Smooth muscle cell (in vitro differentiated cells): ENCODE measurements at regions not wholly inside any gene's neighbourhood (a gene's known extent, or its start where the extent isn't known, plus 50 kb on each side); places are given as distances from the start of the nearest gene placed in this dataset.

ENCODE experiments used
- DNase-seq: peaks from one replicate; lab custom pipeline; 2025; ENCODE audit not compliant: unreplicated experiment; lab: John Stamatoyannopoulos, UW
- H2AFZ ChIP-seq: fragments of 200-600 bp; sonication (generic); 2 replicates; pipeline ENCODE4 v1.6.0; 2016; ENCODE audit warnings: antibody characterized with exemption, low read depth, mild to moderate bottlenecking
- H3F3A ChIP-seq: fragments of 200-600 bp; sonication (generic); 2 replicates; pipeline ENCODE4 v1.6.0; 2017; ENCODE audit warnings: antibody characterized with exemption, low read depth
- H3K27ac ChIP-seq: fragments of 200-600 bp; sonication (generic); 2 replicates; pipeline ENCODE4 v1.5.1; 2016; ENCODE audit warnings: low read depth, mild to moderate bottlenecking
- H3K27me3 ChIP-seq: fragments of 200-600 bp; sonication (generic); 2 replicates; pipeline ENCODE4 v1.6.1; 2016; ENCODE audit warnings: low read depth, mild to moderate bottlenecking
- H3K36me3 ChIP-seq: fragments of 200-600 bp; sonication (generic); 2 replicates; pipeline ENCODE4 v1.5.1; 2016; ENCODE audit warnings: low read depth
- H3K4me1 ChIP-seq: fragments of 200-600 bp; sonication (generic); 2 replicates; pipeline ENCODE4 v1.5.1; 2016; ENCODE audit warnings: low read depth
- H3K4me2 ChIP-seq: fragments of 200-600 bp; sonication (generic); 2 replicates; pipeline ENCODE4 v1.6.0; 2016; ENCODE audit warnings: mild to moderate bottlenecking
- H3K4me3 ChIP-seq: fragments of 200-600 bp; sonication (generic); 2 replicates; pipeline ENCODE4 v1.5.1; 2016; ENCODE audit warnings: mild to moderate bottlenecking
- H3K79me2 ChIP-seq: fragments of 200-600 bp; sonication (generic); 2 replicates; pipeline ENCODE4 v1.6.0; 2016; ENCODE audit warnings: low read depth, mild to moderate bottlenecking
- H3K9ac ChIP-seq: fragments of 200-600 bp; sonication (generic); 2 replicates; pipeline ENCODE4 v1.6.0; 2016; ENCODE audit warnings: low read depth
- H3K9me3 ChIP-seq: fragments of 200-600 bp; sonication (generic); replicated peaks from 2 replicates; pipeline ENCODE4 v1.5.1; 2016; ENCODE audit warnings: low read depth
- H4K20me1 ChIP-seq: fragments of 200-600 bp; sonication (generic); 2 replicates; pipeline ENCODE4 v1.6.0; 2016; ENCODE audit warnings: low read depth
- WGBS: methylation state at CpG from one replicate; pipeline ENCODE4 v1.1.7; 2016; ENCODE audit warnings: low lambda C conversion rate; 5-methylcytosine and 5-hydroxymethylcytosine counted together
- TF ChIP-seq, protein P1 (sequence below): fragments of 200-600 bp; sonication (generic); IDR thresholded peaks from 2 replicates; pipeline ENCODE4 v1.5.1; 2017; ENCODE audit warnings: borderline replicate concordance, mild to moderate bottlenecking, antibody characterized with exemption; ENCODE audit not compliant: insufficient read depth, poor library complexity, severe bottlenecking

- no peaks in the 10 kb centered on the region for H3K4me1 ChIP-seq
- no peaks in the 10 kb centered on the region for H3K36me3 ChIP-seq
- no peak overlapping the region for H3K4me3 ChIP-seq
- no peaks in the 10 kb centered on the region for H4K20me1 ChIP-seq
- TF ChIP-seq, protein P1, sequence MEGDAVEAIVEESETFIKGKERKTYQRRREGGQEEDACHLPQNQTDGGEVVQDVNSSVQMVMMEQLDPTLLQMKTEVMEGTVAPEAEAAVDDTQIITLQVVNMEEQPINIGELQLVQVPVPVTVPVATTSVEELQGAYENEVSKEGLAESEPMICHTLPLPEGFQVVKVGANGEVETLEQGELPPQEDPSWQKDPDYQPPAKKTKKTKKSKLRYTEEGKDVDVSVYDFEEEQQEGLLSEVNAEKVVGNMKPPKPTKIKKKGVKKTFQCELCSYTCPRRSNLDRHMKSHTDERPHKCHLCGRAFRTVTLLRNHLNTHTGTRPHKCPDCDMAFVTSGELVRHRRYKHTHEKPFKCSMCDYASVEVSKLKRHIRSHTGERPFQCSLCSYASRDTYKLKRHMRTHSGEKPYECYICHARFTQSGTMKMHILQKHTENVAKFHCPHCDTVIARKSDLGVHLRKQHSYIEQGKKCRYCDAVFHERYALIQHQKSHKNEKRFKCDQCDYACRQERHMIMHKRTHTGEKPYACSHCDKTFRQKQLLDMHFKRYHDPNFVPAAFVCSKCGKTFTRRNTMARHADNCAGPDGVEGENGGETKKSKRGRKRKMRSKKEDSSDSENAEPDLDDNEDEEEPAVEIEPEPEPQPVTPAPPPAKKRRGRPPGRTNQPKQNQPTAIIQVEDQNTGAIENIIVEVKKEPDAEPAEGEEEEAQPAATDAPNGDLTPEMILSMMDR: no peak
- WGBS: 94% methylated on average over 4 of the region's 4 CpGs
- H2AFZ ChIP-seq: no peak overlapping the region
- no peaks in the 10 kb centered on the region for H3K27me3 ChIP-seq
- DNase-seq: no peak
- H3K79me2 ChIP-seq: no peaks in the 10 kb centered on the region
- no peak overlapping the region for H3K27ac ChIP-seq
- no peak overlapping the region for H3K4me2 ChIP-seq
- H3K9me3 ChIP-seq: no peaks in the 10 kb centered on the region
- H3K9ac ChIP-seq: no peak overlapping the region
- H3F3A ChIP-seq: no peaks in the 10 kb centered on the region
These were observed 149.5 kb downstream of the NAA11 start for GRCh38 chr4:79176351-79176750.

DNA sequence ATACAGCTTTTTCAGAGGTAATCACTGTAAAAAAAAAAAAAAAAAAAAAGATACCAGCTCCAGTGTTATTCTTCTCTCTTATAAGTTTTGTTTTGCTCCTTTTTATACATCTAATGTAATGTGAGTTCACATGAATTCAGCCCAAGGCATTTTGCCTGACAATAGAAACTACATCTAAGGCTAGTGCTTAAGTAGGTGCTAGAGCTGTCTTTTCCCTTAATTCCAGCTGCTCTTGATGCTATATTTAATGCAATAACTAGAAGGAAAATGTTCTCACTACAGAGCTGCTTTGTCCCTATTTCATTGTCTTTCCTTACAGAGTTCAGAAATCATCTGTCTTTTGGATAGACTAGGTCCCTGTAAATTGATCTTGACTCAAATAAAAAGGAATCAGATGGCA is 150.1 kb downstream of the NAA11 start:
- no peak overlapping the region for H3K4me3 ChIP-seq
- no peak for DNase-seq
- no peaks in the 10 kb centered on the region for H3K36me3 ChIP-seq
- no peaks in the 10 kb centered on the region for H3K9me3 ChIP-seq
- no peak overlapping the region for H3K4me2 ChIP-seq
- H4K20me1 ChIP-seq: no peaks in the 10 kb centered on the region
- TF ChIP-seq, protein P1: no peak
- no peak overlapping the region for H2AFZ ChIP-seq
- no peak overlapping the region for H3K9ac ChIP-seq
- no peaks in the 10 kb centered on the region for H3K79me2 ChIP-seq
- H3K4me1 ChIP-seq: no peaks in the 10 kb centered on the region
- H3F3A ChIP-seq: no peaks in the 10 kb centered on the region
- no peak overlapping the region for H3K27ac ChIP-seq
- H3K27me3 ChIP-seq: no peaks in the 10 kb centered on the region

- TF ChIP-seq, protein P1: no peak
- Histone ChIP-seq H3F3A (no peaks in the 10 kb centered on the region), H3K4me2 (no peak overlapping the region), H3K9ac (no peak overlapping the region), H3K9me3 (no peaks in the 10 kb centered on the region), H3K27ac (no peak overlapping the region), H3K4me3 (no peak overlapping the region), H3K79me2 (no peaks in the 10 kb centered on the region), H4K20me1 (no peaks in the 10 kb centered on the region), H3K27me3 (no peaks in the 10 kb centered on the region), H3K36me3 (no peaks in the 10 kb centered on the region), H3K4me1 (no peaks in the 10 kb centered on the region), H2AFZ (no peak overlapping the region)
- DNase-seq: no peak
- WGBS: 88% methylated on average over 2 of the region's 2 CpGs
These were observed 151.2 kb downstream of the NAA11 start for GRCh38 chr4:79174490-79175252.

DNA sequence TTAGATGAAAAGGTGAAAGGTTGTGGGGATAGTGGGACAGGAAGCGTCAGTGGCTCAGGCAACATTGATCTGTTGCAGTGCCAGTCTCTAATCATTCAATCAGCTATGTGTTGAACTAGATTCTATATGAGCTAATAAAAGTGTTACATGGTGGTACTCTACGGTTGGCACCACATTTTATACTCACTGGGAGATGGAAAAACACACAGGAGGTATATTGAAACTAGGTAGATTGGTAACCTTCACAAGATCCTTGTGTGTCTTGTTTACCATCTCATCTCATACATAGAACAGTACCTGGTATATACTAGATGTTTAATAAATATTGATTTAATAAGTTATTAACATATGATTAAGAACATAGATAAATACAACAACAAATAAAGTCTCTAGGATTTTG is 152.7 kb downstream of the NAA11 start:
- no peak for DNase-seq
- no peaks in the 10 kb centered on the region for H3K27me3 ChIP-seq
- WGBS: 97% methylated on average over 2 of the region's 2 CpGs
- H2AFZ ChIP-seq: no peak overlapping the region
- no peak overlapping the region for H3K9ac ChIP-seq
- no peaks in the 10 kb centered on the region for H3K36me3 ChIP-seq
- H3K9me3 ChIP-seq: no peaks in the 10 kb centered on the region
- no peak overlapping the region for H3K27ac ChIP-seq
- no peaks in the 10 kb centered on the region for H3K4me1 ChIP-seq
- no peaks in the 10 kb centered on the region for H3F3A ChIP-seq
- no peak overlapping the region for H3K4me3 ChIP-seq
- no peaks in the 10 kb centered on the region for H4K20me1 ChIP-seq
- no peak overlapping the region for H3K4me2 ChIP-seq
- TF ChIP-seq, protein P1: no peak
- H3K79me2 ChIP-seq: no peaks in the 10 kb centered on the region
